H1 (cell line): ENCODE measurements at regions not wholly inside any gene's neighbourhood (a gene's known extent, or its start where the extent isn't known, plus 50 kb on each side); places are given as distances from the start of the nearest gene placed in this dataset.
"Not testable (repeated sequence)": the region's sequence is repeated elsewhere in the genome, so short reads cannot be mapped to it uniquely, and the experiment has no call there.

Experiments
- CTCF ChIA-PET: fragments of 300-600 bp; sonication (Branson Sonifier 250); formaldehyde crosslinking; loops from one replicate; lab custom pipeline; 2021; ENCODE audit not compliant: partially characterized antibody; lab: Charles Lee
- POLR2A ChIA-PET: fragments of 300-600 bp; sonication (Branson Sonifier 250); formaldehyde crosslinking; loops from one replicate; lab custom pipeline; 2021; ENCODE audit warnings: inconsistent platforms; ENCODE audit not compliant: partially characterized antibody; lab: Charles Lee
- DNase-seq, 2 experiments: peaks; one replicate each; pipeline versions ENCODE4 v3.0.0 to v3.0.0-alpha.2; 2010 to 2022; ENCODE audit warnings: low spot score in 2 of 2, low read depth in 1 of 2, mixed read lengths in 1 of 2
- FAIRE-seq: peaks from 2 replicates; lab custom pipeline; 2011; peaks lifted over from hg19 to GRCh38; lab: Jason Lieb, UNC
- H2AFZ ChIP-seq: 2 replicates; pipeline ENCODE4 v1.8.1; 2012; ENCODE audit warnings: low read length, inconsistent platforms
- H2AK5ac ChIP-seq: 2 replicates; pipeline ENCODE4 v1.6.1; 2013; ENCODE audit warnings: low read depth, low read length
- H2BK120ac ChIP-seq: replicated peaks from 2 replicates; pipeline ENCODE3; 2013; ENCODE audit warnings: low read depth, low read length, inconsistent platforms
- H2BK12ac ChIP-seq: 2 replicates; pipeline ENCODE4 v1.6.1; 2013; ENCODE audit warnings: low read depth, low read length
- H2BK15ac ChIP-seq: 2 replicates; pipeline ENCODE4 v1.6.1; 2013; ENCODE audit warnings: low read length
- H2BK20ac ChIP-seq: 2 replicates; pipeline ENCODE4 v1.6.1; 2013; ENCODE audit warnings: low read length
- H2BK5ac ChIP-seq: 2 replicates; pipeline ENCODE4 v1.6.1; 2013; ENCODE audit warnings: low read depth, low read length
- H3K14ac ChIP-seq: 2 replicates; pipeline ENCODE4 v1.6.1; 2013; ENCODE audit warnings: inconsistent platforms; ENCODE audit not compliant: insufficient read length
- H3K18ac ChIP-seq: 2 replicates; pipeline ENCODE4 v1.6.1; 2013; ENCODE audit warnings: low read length; ENCODE audit errors: extremely low read depth
- H3K23ac ChIP-seq: 2 replicates; pipeline ENCODE4 v1.6.1; 2013; ENCODE audit warnings: inconsistent platforms; ENCODE audit not compliant: insufficient read length
- H3K23me2 ChIP-seq: 2 replicates; pipeline ENCODE4 v1.6.1; 2013; ENCODE audit warnings: low read depth, low read length
- H3K27ac ChIP-seq: 2 replicates; pipeline ENCODE4 v1.6.1; 2011; ENCODE audit warnings: low read depth, low read length, inconsistent platforms
- H3K27me3 ChIP-seq, 4 experiments: replicated peaks in 1 of 4; 1 replicate in 1 of 4; 2 replicates in 3 of 4; pipeline versions ENCODE4 v1.6.1 to v1.8.1; 2011 to 2013; ENCODE audit warnings: low read length in 3 of 4, mild to moderate bottlenecking in 3 of 4, inconsistent platforms in 2 of 4, mixed read lengths in 2 of 4, moderate library complexity in 1 of 4; ENCODE audit not compliant: control insufficient read depth in 3 of 4, insufficient read depth in 3 of 4; ENCODE audit errors: extremely low read depth in 1 of 4
- H3K36me3 ChIP-seq, 4 experiments: 2 replicates each; pipeline versions ENCODE4 v1.6.1 to v1.8.1; 2011 to 2013; ENCODE audit warnings: mild to moderate bottlenecking in 4 of 4, low read length in 3 of 4, moderate library complexity in 2 of 4, control low read depth in 1 of 4, inconsistent platforms in 1 of 4; ENCODE audit not compliant: insufficient read depth in 4 of 4, control insufficient read depth in 2 of 4
- H3K4ac ChIP-seq: replicated peaks from 2 replicates; pipeline ENCODE3; 2013; ENCODE audit warnings: low read length, low read depth, mixed read lengths, inconsistent platforms; ENCODE audit not compliant: insufficient read length
- H3K4me1 ChIP-seq, 4 experiments: replicated peaks in 1 of 4; 1 replicate in 1 of 4; 2 replicates in 3 of 4; pipeline versions ENCODE4 v1.6.1 to v1.8.1; 2011 to 2013; ENCODE audit warnings: low read length in 3 of 4, inconsistent platforms in 2 of 4, mixed read lengths in 1 of 4; ENCODE audit not compliant: insufficient read depth in 4 of 4, control insufficient read depth in 3 of 4
- H3K4me2 ChIP-seq, 2 experiments: 2 replicates each; pipeline versions ENCODE4 v1.6.1 to v1.8.1; 2011 to 2013; ENCODE audit warnings: low read depth in 2 of 2, low read length in 2 of 2, control low read depth in 1 of 2, inconsistent platforms in 1 of 2, mild to moderate bottlenecking in 1 of 2; ENCODE audit not compliant: insufficient read depth in 1 of 2
- H3K4me3 ChIP-seq, 4 experiments: fragments of 200-600, 300-600 bp in 1 of 4; sonication (generic), shearing (Covaris generic), sonication (Bioruptor Twin) in 1 of 4; 2 replicates each; pipeline versions ENCODE4 v1.5.1 to v1.8.1; 2011 to 2016; ENCODE audit warnings: low read length in 4 of 4, low read depth in 3 of 4, control low read depth in 2 of 4, inconsistent platforms in 2 of 4, mild to moderate bottlenecking in 2 of 4, mixed read lengths in 1 of 4, moderate library complexity in 1 of 4; ENCODE audit not compliant: insufficient read depth in 2 of 4; ENCODE audit errors: extremely low read depth in 1 of 4
- H3K56ac ChIP-seq: replicated peaks from 2 replicates; pipeline ENCODE3; 2013; ENCODE audit warnings: low read depth, mild to moderate bottlenecking, mixed read lengths, low read length, inconsistent platforms; ENCODE audit not compliant: insufficient read length
- H3K79me1 ChIP-seq: 2 replicates; pipeline ENCODE4 v1.6.1; 2013; ENCODE audit warnings: low read depth, low read length, control low read depth
- H3K79me2 ChIP-seq, 2 experiments: 2 replicates each; pipeline versions ENCODE4 v1.6.1 to v1.8.1; 2012 to 2013; ENCODE audit warnings: low read length in 2 of 2, mild to moderate bottlenecking in 2 of 2, inconsistent platforms in 1 of 2; ENCODE audit not compliant: insufficient read depth in 2 of 2, control insufficient read depth in 1 of 2
- H3K9ac ChIP-seq, 4 experiments: replicated peaks in 1 of 4; 1 replicate in 1 of 4; 2 replicates in 3 of 4; pipeline versions ENCODE4 v1.6.1 to v1.8.1; 2011 to 2013; ENCODE audit warnings: low read depth in 3 of 4, low read length in 3 of 4, control low read depth in 2 of 4, mild to moderate bottlenecking in 2 of 4, moderate library complexity in 2 of 4, inconsistent platforms in 1 of 4; ENCODE audit errors: extremely low read depth in 1 of 4
- H3K9me3 ChIP-seq, 2 experiments: 2 replicates each; pipeline versions ENCODE4 v1.6.1 to v1.8.1; 2012 to 2013; ENCODE audit warnings: mild to moderate bottlenecking in 2 of 2, moderate library complexity in 2 of 2, control low read depth in 1 of 2, inconsistent platforms in 1 of 2, low read depth in 1 of 2, low read length in 1 of 2, mixed read lengths in 1 of 2; ENCODE audit not compliant: insufficient read depth in 2 of 2
- H4K20me1 ChIP-seq, 2 experiments: replicated peaks in 1 of 2; 2 replicates each; pipeline versions ENCODE3 to v1.8.1; 2011 to 2013; ENCODE audit warnings: inconsistent platforms in 2 of 2, low read length in 2 of 2, mild to moderate bottlenecking in 1 of 2; ENCODE audit not compliant: insufficient read depth in 2 of 2, control insufficient read depth in 1 of 2
- H4K5ac ChIP-seq: 2 replicates; pipeline ENCODE4 v1.6.1; 2013; ENCODE audit warnings: low read length, low read depth, mixed read lengths, inconsistent platforms; ENCODE audit not compliant: insufficient read length
- H4K8ac ChIP-seq: 2 replicates; pipeline ENCODE4 v1.8.0; 2013; ENCODE audit warnings: mild to moderate bottlenecking, moderate library complexity, low read length, inconsistent platforms; ENCODE audit not compliant: insufficient read depth; ENCODE audit errors: extremely low read depth
- H4K91ac ChIP-seq: replicated peaks from 2 replicates; pipeline ENCODE3; 2013; ENCODE audit warnings: low read length, mixed read lengths, inconsistent platforms; ENCODE audit not compliant: insufficient read length
- WGBS, 2 experiments: shearing (Covaris generic) in 1 of 2; methylation state at CpG; one replicate each; pipeline versions ENCODE4 v1.1.6 to v1.1.7; 2013 to 2015; ENCODE audit warnings: low lambda C conversion rate in 2 of 2, mixed read lengths in 2 of 2, inconsistent platforms in 1 of 2, low coverage in 1 of 2, missing lambda C conversion rate in 1 of 2; ENCODE audit not compliant: insufficient replicate concordance in 2 of 2, insufficient coverage in 1 of 2, insufficient read length in 1 of 2; ENCODE audit errors: extremely low coverage in 1 of 2, missing lambda C conversion rate in 1 of 2; 5-methylcytosine and 5-hydroxymethylcytosine counted together

- H3K79me1 ChIP-seq, H2AK5ac ChIP-seq, H3K9ac ChIP-seq, H3K79me2 ChIP-seq, H2BK15ac ChIP-seq, H3K23me2 ChIP-seq, H3K4me3 ChIP-seq, H3K9me3 ChIP-seq, H3K27ac ChIP-seq, H2BK5ac ChIP-seq, H3K18ac ChIP-seq, H3K23ac ChIP-seq, H3K36me3 ChIP-seq, H3K27me3 ChIP-seq, H3K14ac ChIP-seq, H2BK20ac ChIP-seq, H4K91ac ChIP-seq, H3K4ac ChIP-seq, FAIRE-seq, CTCF ChIA-PET, H4K8ac ChIP-seq, DNase-seq, H4K5ac ChIP-seq, H2BK120ac ChIP-seq, H3K4me1 ChIP-seq, POLR2A ChIA-PET, H4K20me1 ChIP-seq, H2BK12ac ChIP-seq, H2AFZ ChIP-seq, H3K56ac ChIP-seq, H3K4me2 ChIP-seq: not testable (repeated sequence)
- 94% methylated on average over 9 of the region's 13 CpGs; no CpG with 5 or more reads in 1 of the 2 experiments for WGBS, 2 experiments
Observed at GRCh38 chr14:55919800-55920199, 198.4 kb upstream of the PELI2 start.
